ENCODE measurements at regions not wholly inside any gene's neighbourhood (a gene's known extent, or its start where the extent isn't known, plus 50 kb on each side); places are given as distances from the start of the nearest gene placed in this dataset.

- TF ChIP-seq CTCF (optimal IDR thresholded peaks at IDR 0.05 in 1 of 3, IDR thresholded peaks at IDR 0.05 in 1 of 3, conservative IDR thresholded peaks at IDR 0.05 in 1 of 3; ENCODE audit: extremely low read depth in 1 of 3, insufficient read depth in 2 of 3, low read length in 3 of 3) (no peak), EZH2 (IDR thresholded peaks at IDR 0.05; ENCODE audit: low read length) (no peak)
Measured at GRCh38 chr3:174495311-174495710, 363.8 kb upstream of the NAALADL2 start.

Measured in keratinocyte (primary cell).